ENCODE measurements at regions not wholly inside any gene's neighbourhood (a gene's known extent, or its start where the extent isn't known, plus 50 kb on each side); places are given as distances from the start of the nearest gene placed in this dataset.

GRCh38 chr12:5364036-5364770, 67.7 kb upstream of the NTF3 start:
- no peak overlapping the region for H3K9ac ChIP-seq (ENCODE audit: control insufficient read depth, insufficient read depth, low read length)
- no peaks in the 10 kb centered on the region for H3K9me3 ChIP-seq (replicated peaks; ENCODE audit: control insufficient read depth, insufficient read depth, low read length)
- no peak for TF ChIP-seq TCF3 (IDR thresholded peaks at IDR 0.05; ENCODE audit: borderline replicate concordance, insufficient read depth, low read depth, low read length)
- TF ChIP-seq, protein P1, sequence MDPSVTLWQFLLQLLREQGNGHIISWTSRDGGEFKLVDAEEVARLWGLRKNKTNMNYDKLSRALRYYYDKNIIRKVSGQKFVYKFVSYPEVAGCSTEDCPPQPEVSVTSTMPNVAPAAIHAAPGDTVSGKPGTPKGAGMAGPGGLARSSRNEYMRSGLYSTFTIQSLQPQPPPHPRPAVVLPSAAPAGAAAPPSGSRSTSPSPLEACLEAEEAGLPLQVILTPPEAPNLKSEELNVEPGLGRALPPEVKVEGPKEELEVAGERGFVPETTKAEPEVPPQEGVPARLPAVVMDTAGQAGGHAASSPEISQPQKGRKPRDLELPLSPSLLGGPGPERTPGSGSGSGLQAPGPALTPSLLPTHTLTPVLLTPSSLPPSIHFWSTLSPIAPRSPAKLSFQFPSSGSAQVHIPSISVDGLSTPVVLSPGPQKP (IDR thresholded peaks at IDR 0.05; ENCODE audit: low read depth, low read length): no peak
- no peak for TF ChIP-seq TAF1 (IDR thresholded peaks at IDR 0.05; ENCODE audit: borderline replicate concordance, low read depth, low read length)
- no peak for TF ChIP-seq NFYA (IDR thresholded peaks at IDR 0.05; ENCODE audit: borderline replicate concordance, low read depth, low read length)
- no peak for TF ChIP-seq SUZ12 (IDR thresholded peaks at IDR 0.05; ENCODE audit: unreplicated experiment)
- RAD21 ChIA-PET (ENCODE audit: unreplicated experiment): no interaction called here
- intact Hi-C loops (cut with micrococcal nuclease; ENCODE audit: unreplicated experiment): no loop called here
- no peaks in the 10 kb centered on the region for H4K20me1 ChIP-seq (ENCODE audit: control insufficient read depth, insufficient read depth)
- no peak overlapping the region for H3K4me2 ChIP-seq (ENCODE audit: control insufficient read depth, insufficient read depth)
- POLR2A ChIA-PET: no interaction called here
- no TSS peak for BruUV-seq (replicated peaks)
- no peak overlapping the region for H3K4me3 ChIP-seq
- in situ Hi-C loops (cut with MboI): no loop called here
- no peaks in the 10 kb centered on the region for H3K36me3 ChIP-seq (ENCODE audit: control insufficient read depth in 2 of 2, insufficient read depth in 2 of 2, low read length in 1 of 2)
- H3K27me3 ChIP-seq (replicated peaks in 1 of 2; ENCODE audit: control insufficient read depth in 2 of 2, insufficient read depth in 2 of 2, low read length in 1 of 2): no peaks in the 10 kb centered on the region
- no peaks in the 10 kb centered on the region for H3K4me1 ChIP-seq (ENCODE audit: control insufficient read depth, insufficient read depth, low read length)
- H2AFZ ChIP-seq (ENCODE audit: control insufficient read depth, low read depth, low read length): no peak overlapping the region
- WGBS (ENCODE audit: insufficient coverage, insufficient replicate concordance, low lambda C conversion rate, missing lambda C conversion rate): 33% methylated on average over 5 of the region's 5 CpGs
- no peak for DNase-seq (ENCODE audit: low read depth, low spot score)
- CTCF ChIA-PET: no interaction called here
- SMC1A ChIA-PET (ENCODE audit: uncharacterized antibody, unreplicated experiment): no interaction called here
- no peak for FAIRE-seq
- ATAC-seq: no peak
- H3K27ac ChIP-seq (ENCODE audit: control insufficient read depth, insufficient read depth): no peak overlapping the region
- H3K79me2 ChIP-seq (ENCODE audit: control insufficient read depth, insufficient read depth, low read length): no peaks in the 10 kb centered on the region

- H3K9me3 ChIP-seq (replicated peaks; ENCODE audit: control insufficient read depth, insufficient read depth, low read length): no peaks in the 10 kb centered on the region
- POLR2A ChIA-PET: no interaction called here
- FAIRE-seq (no peak), ATAC-seq (no peak), DNase-seq (ENCODE audit: low read depth, low spot score) (no peak)
- no peak overlapping the region for H2AFZ ChIP-seq (ENCODE audit: control insufficient read depth, low read depth, low read length)
- intact Hi-C loops (cut with micrococcal nuclease; ENCODE audit: unreplicated experiment): no loop called here
- CTCF ChIA-PET: no interaction called here
- no peaks in the 10 kb centered on the region; the same call in 1 of the 2 replicates for H4K20me1 ChIP-seq (ENCODE audit: control insufficient read depth, insufficient read depth)
- 17% methylated on average over 6 of the region's 6 CpGs for WGBS (ENCODE audit: insufficient coverage, insufficient replicate concordance, low lambda C conversion rate, missing lambda C conversion rate)
- H3K27ac ChIP-seq (ENCODE audit: control insufficient read depth, insufficient read depth): no peak overlapping the region
- H3K79me2 ChIP-seq (ENCODE audit: control insufficient read depth, insufficient read depth, low read length): no peaks in the 10 kb centered on the region
- TF ChIP-seq ZNF384 (IDR thresholded peaks at IDR 0.05; ENCODE audit: borderline replicate concordance, low read depth, low read length): no peak
- no peak for TF ChIP-seq FOS (IDR thresholded peaks at IDR 0.05; ENCODE audit: borderline replicate concordance, extremely low read depth, insufficient read length)
- TF ChIP-seq BCLAF1 (IDR thresholded peaks at IDR 0.05): no peak
- no peak for TF ChIP-seq CBFB (IDR thresholded peaks at IDR 0.05; ENCODE audit: low read depth)
- TF ChIP-seq BACH1 (IDR thresholded peaks at IDR 0.05; ENCODE audit: borderline replicate concordance): no peak
- no peak for TF ChIP-seq YY1 (IDR thresholded peaks at IDR 0.05; ENCODE audit: low read depth, low read length)
- no peak for TF ChIP-seq CREB1 (IDR thresholded peaks at IDR 0.05; ENCODE audit: low read depth)
- no peak for TF ChIP-seq CREM (IDR thresholded peaks at IDR 0.05; ENCODE audit: low read depth)
- SMC1A ChIA-PET (ENCODE audit: uncharacterized antibody, unreplicated experiment): no interaction called here
- H3K27me3 ChIP-seq (replicated peaks in 1 of 2; ENCODE audit: control insufficient read depth in 2 of 2, insufficient read depth in 2 of 2, low read length in 1 of 2): no peaks in the 10 kb centered on the region
- RAD21 ChIA-PET (ENCODE audit: unreplicated experiment): no interaction called here
- no peak overlapping the region for H3K4me2 ChIP-seq (ENCODE audit: control insufficient read depth, insufficient read depth)
- H3K4me3 ChIP-seq: no peak overlapping the region
- no TSS peak for BruUV-seq (replicated peaks)
- H3K36me3 ChIP-seq (ENCODE audit: control insufficient read depth in 2 of 2, insufficient read depth in 2 of 2, low read length in 1 of 2): no peaks in the 10 kb centered on the region
- in situ Hi-C loops (cut with MboI): no loop called here
- H3K4me1 ChIP-seq (ENCODE audit: control insufficient read depth, insufficient read depth, low read length): no peaks in the 10 kb centered on the region
- H3K9ac ChIP-seq (ENCODE audit: control insufficient read depth, insufficient read depth, low read length): no peak overlapping the region
Measured at GRCh38 chr12:5369298-5369697, 62.6 kb upstream of the NTF3 start.

Data from GM12878 (cell line).